Esophagus muscularis mucosa (tissue), 4 donors: ENCODE measurements at regions not wholly inside any gene's neighbourhood (a gene's known extent, or its start where the extent isn't known, plus 50 kb on each side); places are given as distances from the start of the nearest gene placed in this dataset.

ENCODE experiments used
- DNase-seq: peaks from one replicate; pipeline ENCODE4 v3.0.0-alpha.2; 2017; ENCODE audit errors: extremely low spot score
- H3K27ac ChIP-seq, 4 donors: fragments of 200-600 bp; sonication (generic); replicated peaks in 1 of 4; 1 replicate in 3 of 4; 2 replicates in 1 of 4; pipeline ENCODE4 v1.5.1; 2016 to 2019; ENCODE audit warnings: mild to moderate bottlenecking in 1 of 4
- H3K27me3 ChIP-seq, 4 donors: fragments of 200-600 bp; sonication (generic); one replicate each; pipeline versions ENCODE4 v1.5.1 to v1.6.0; 2016 to 2019
- H3K36me3 ChIP-seq, 4 donors: fragments of 200-600 bp; sonication (generic); one replicate each; pipeline ENCODE4 v1.5.1; 2016 to 2019
- H3K4me1 ChIP-seq, 4 donors: fragments of 200-600 bp; sonication (generic); one replicate each; pipeline ENCODE4 v1.5.1; 2016 to 2019
- H3K4me3 ChIP-seq, 4 donors: fragments of 200-600 bp; sonication (generic); 1 replicate in 2 of 4; 2 replicates in 2 of 4; pipeline ENCODE4 v1.5.1; 2016 to 2019; ENCODE audit warnings: mild to moderate bottlenecking in 4 of 4, moderate library complexity in 1 of 4
- H3K9me3 ChIP-seq, 4 donors: fragments of 200-600 bp; sonication (generic); 1 replicate in 3 of 4; 2 replicates in 1 of 4; pipeline ENCODE4 v1.5.1; 2016 to 2019
- EP300 ChIP-seq: sonication (generic); formaldehyde crosslinking; IDR thresholded peaks from one replicate; pipeline ENCODE4 v1.6.1; 2017; ENCODE audit warnings: antibody characterized with exemption
- POLR2A ChIP-seq: fragments of 450-650 bp; IDR thresholded peaks from one replicate; pipeline ENCODE4 v1.6.1; 2017; ENCODE audit warnings: antibody characterized with exemption, moderate library complexity, mild to moderate bottlenecking, low read depth
- POLR2AphosphoS5 ChIP-seq, 2 donors: sonication (generic); formaldehyde crosslinking; IDR thresholded peaks; one replicate each; pipeline ENCODE4 v1.6.1; 2017; ENCODE audit warnings: antibody characterized with exemption in 2 of 2
- WGBS: methylation state at CpG from one replicate; pipeline ENCODE4 v1.1.5; 2018; 5-methylcytosine and 5-hydroxymethylcytosine counted together
- intact Hi-C: fragments of 100-400 bp; cut with DNase I; formaldehyde crosslinking; loops from one replicate; pipeline ENCODE4 v1.15.1; 2023
- TF ChIP-seq, protein P1 (sequence below), 3 experiments: fragments of 200-600 bp in 2 of 3; fragments of 450-650 bp in 1 of 3; sonication (generic) in 2 of 3; IDR thresholded peaks; one replicate each; pipeline ENCODE4 v1.5.1; 2017 to 2019; ENCODE audit warnings: antibody characterized with exemption in 3 of 3, mild to moderate bottlenecking in 2 of 3, moderate library complexity in 1 of 3

DNA sequence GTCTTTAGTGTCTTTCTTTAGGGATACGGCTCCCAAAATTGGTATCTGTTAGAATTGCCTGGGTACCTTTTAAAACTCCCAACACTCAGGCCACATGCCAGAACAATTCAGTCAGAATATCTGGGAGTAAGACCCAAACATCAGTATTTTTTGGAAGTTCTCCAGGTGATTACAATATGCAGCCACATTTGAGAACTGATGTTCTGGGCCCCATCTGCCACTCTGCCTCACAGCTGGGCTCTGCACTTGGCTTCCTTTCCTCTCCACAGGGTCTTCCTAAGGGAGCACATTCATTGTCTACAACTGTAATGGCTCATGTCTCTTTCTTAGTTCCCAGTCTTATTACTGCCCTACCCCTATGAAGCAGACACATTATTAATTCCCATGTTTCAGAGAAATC, 394.5 kb downstream of the MFSD1 start:
- WGBS = 100% methylated on average over 1 of the region's 1 CpG
- TF ChIP-seq POLR2AphosphoS5 (IDR thresholded peaks at IDR 0.05) = no peak
- no peak for TF ChIP-seq EP300
- no peak for TF ChIP-seq POLR2A
- TF ChIP-seq, protein P1, sequence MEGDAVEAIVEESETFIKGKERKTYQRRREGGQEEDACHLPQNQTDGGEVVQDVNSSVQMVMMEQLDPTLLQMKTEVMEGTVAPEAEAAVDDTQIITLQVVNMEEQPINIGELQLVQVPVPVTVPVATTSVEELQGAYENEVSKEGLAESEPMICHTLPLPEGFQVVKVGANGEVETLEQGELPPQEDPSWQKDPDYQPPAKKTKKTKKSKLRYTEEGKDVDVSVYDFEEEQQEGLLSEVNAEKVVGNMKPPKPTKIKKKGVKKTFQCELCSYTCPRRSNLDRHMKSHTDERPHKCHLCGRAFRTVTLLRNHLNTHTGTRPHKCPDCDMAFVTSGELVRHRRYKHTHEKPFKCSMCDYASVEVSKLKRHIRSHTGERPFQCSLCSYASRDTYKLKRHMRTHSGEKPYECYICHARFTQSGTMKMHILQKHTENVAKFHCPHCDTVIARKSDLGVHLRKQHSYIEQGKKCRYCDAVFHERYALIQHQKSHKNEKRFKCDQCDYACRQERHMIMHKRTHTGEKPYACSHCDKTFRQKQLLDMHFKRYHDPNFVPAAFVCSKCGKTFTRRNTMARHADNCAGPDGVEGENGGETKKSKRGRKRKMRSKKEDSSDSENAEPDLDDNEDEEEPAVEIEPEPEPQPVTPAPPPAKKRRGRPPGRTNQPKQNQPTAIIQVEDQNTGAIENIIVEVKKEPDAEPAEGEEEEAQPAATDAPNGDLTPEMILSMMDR (IDR thresholded peaks at IDR 0.05) = no peak
- DNase-seq = no peak
- Histone ChIP-seq H3K27ac (no peak overlapping the region), H3K27me3 (no peaks in the 10 kb centered on the region), H3K4me1 (no peaks in the 10 kb centered on the region), H3K4me3 (no peak overlapping the region), H3K9me3 (peaks cover 0 to 13% (median 6%) of the 10 kb centered on the region in 4 donors), H3K36me3 (no peaks in the 10 kb centered on the region)
- intact Hi-C loops = no loop called here

GRCh38 chr3:159200176-159200575, 398.3 kb downstream of the MFSD1 start:
- Histone ChIP-seq H3K27ac (no peak overlapping the region), H3K9me3 (peaks cover 0 to 18% (median 6%) of the 10 kb centered on the region in 4 donors), H3K36me3 (no peaks in the 10 kb centered on the region), H3K4me3 (no peak overlapping the region), H3K4me1 (no peaks in the 10 kb centered on the region), H3K27me3 (no peaks in the 10 kb centered on the region)
- TF ChIP-seq EP300 = no peak
- TF ChIP-seq POLR2AphosphoS5 (IDR thresholded peaks at IDR 0.05) = no peak
- TF ChIP-seq, protein P1 (IDR thresholded peaks at IDR 0.05) = no peak
- TF ChIP-seq POLR2A = no peak
- no peak for DNase-seq
- 84% methylated on average over 3 of the region's 3 CpGs for WGBS
- intact Hi-C loops = no loop called here

GRCh38 chr3:159208050-159208449, 406.2 kb downstream of the MFSD1 start:
- H3K27ac ChIP-seq = no peak overlapping the region
- TF ChIP-seq POLR2AphosphoS5 (IDR thresholded peaks at IDR 0.05) (no peak), EP300 (no peak)
- TF ChIP-seq, protein P1 (IDR thresholded peaks at IDR 0.05) = no peak
- H3K36me3 ChIP-seq = no peaks in the 10 kb centered on the region

GRCh38 chr3:159209459-159209858, 407.6 kb downstream of the MFSD1 start:
- H3K36me3 ChIP-seq = no peaks in the 10 kb centered on the region
- WGBS = 71% methylated on average over 4 of the region's 4 CpGs
- intact Hi-C loops = no loop called here

More at GRCh38 chr3:159208050-159208449, 406.2 kb downstream of the MFSD1 start:
- H3K4me3 ChIP-seq = no peak overlapping the region
- no peaks in the 10 kb centered on the region for H3K27me3 ChIP-seq
- no peak for DNase-seq
- 85% methylated on average over 2 of the region's 2 CpGs for WGBS
- intact Hi-C loops = no loop called here
- H3K9me3 ChIP-seq = peaks cover 0 to 9% (median 0%) of the 10 kb centered on the region in 4 donors
- H3K4me1 ChIP-seq = no peaks in the 10 kb centered on the region

More at GRCh38 chr3:159209459-159209858, 407.6 kb downstream of the MFSD1 start:
- Histone ChIP-seq H3K4me1 (no peaks in the 10 kb centered on the region), H3K9me3 (peaks cover 0 to 9% (median 0%) of the 10 kb centered on the region in 4 donors), H3K4me3 (no peak overlapping the region), H3K27ac (no peak overlapping the region), H3K27me3 (no peaks in the 10 kb centered on the region)
- TF ChIP-seq, protein P1 (IDR thresholded peaks at IDR 0.05) = no peak
- no peak for TF ChIP-seq EP300
- no peak for TF ChIP-seq POLR2AphosphoS5 (IDR thresholded peaks at IDR 0.05)
- no peak for TF ChIP-seq POLR2A
- DNase-seq = no peak
